ENCODE measurements at regions not wholly inside any gene's neighbourhood (a gene's known extent, or its start where the extent isn't known, plus 50 kb on each side); places are given as distances from the start of the nearest gene placed in this dataset.
A peak's percentile ranks its signal among the peaks of the same experiment; 100 is the strongest.

DNA sequence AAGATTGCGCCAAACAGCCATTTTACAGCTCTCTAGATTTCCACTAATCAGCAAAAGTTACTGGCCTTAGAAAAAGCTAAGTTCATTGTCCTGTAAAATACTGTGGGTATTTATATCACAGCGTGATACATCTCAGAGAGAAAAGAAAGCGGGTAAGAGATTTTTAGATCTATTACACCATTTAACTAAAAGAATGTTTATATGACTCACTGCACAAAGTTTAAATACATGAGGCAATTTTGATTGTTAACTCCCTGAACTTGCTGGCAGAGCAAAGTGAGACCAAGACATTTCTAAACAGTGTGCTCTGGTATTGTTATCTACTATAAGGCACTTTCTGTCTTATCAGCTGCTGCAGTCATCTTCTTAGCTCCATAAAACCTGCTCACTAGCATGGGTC, 314.3 kb downstream of the EPHA7 start:
- Histone ChIP-seq H3K27ac (no peak overlapping the region), H3K36me3 (no peaks in the 10 kb centered on the region), H3K4me3 (no peak overlapping the region), H3K27me3 (no peaks in the 10 kb centered on the region), H3K4me1 (no peaks in the 10 kb centered on the region; the same call in 1 of the 2 replicates), H3K9me3 (replicated peaks) (0 out of 2 replicates have a peak, but pooled peaks cover 3% of the 10 kb centered on the region)
- no peak for DNase-seq

- H3K27me3 ChIP-seq = no peaks in the 10 kb centered on the region
- no peak overlapping the region for H3K4me3 ChIP-seq
- 0 out of 2 replicates have a peak, but pooled peaks cover 3% of the 10 kb centered on the region for H3K9me3 ChIP-seq (replicated peaks)
- H3K27ac ChIP-seq = no peak overlapping the region
- H3K36me3 ChIP-seq = no peaks in the 10 kb centered on the region
- DNase-seq = no peak
- H3K4me1 ChIP-seq = no peaks in the 10 kb centered on the region; the same call in 1 of the 2 replicates
Measured at GRCh38 chr6:93104195-93104817, 315.1 kb downstream of the EPHA7 start.

GRCh38 chr6:93088621-93089501, 330.5 kb downstream of the EPHA7 start:
- peaks cover 18% of the 10 kb centered on the region for H3K4me1 ChIP-seq
- H3K27ac ChIP-seq = peak overlapping the region; percentile 77
- no peaks in the 10 kb centered on the region for H3K36me3 ChIP-seq
- DNase-seq = peak; percentile 42 to 77
- H3K27me3 ChIP-seq = no peaks in the 10 kb centered on the region
- H3K4me3 ChIP-seq = peak overlapping the region; percentile 57
- no peaks in the 10 kb centered on the region for H3K9me3 ChIP-seq (replicated peaks)

GRCh38 chr6:93087606-93088005, 331.8 kb downstream of the EPHA7 start:
- no peaks in the 10 kb centered on the region for H3K9me3 ChIP-seq (replicated peaks)
- DNase-seq = peak in 1 of 2 experiments; percentile 20
- peak overlapping the region; percentile 77 for H3K27ac ChIP-seq

GRCh38 chr6:93086351-93086750, 333.0 kb downstream of the EPHA7 start:
- Histone ChIP-seq H3K4me3 (no peak overlapping the region), H3K9me3 (replicated peaks) (no peaks in the 10 kb centered on the region), H3K36me3 (no peaks in the 10 kb centered on the region), H3K4me1 (peaks cover 18% of the 10 kb centered on the region), H3K27me3 (no peaks in the 10 kb centered on the region), H3K27ac (no peak overlapping the region)
- no peak for DNase-seq

More at GRCh38 chr6:93087606-93088005, 331.8 kb downstream of the EPHA7 start:
- Histone ChIP-seq H3K4me1 (peaks cover 18% of the 10 kb centered on the region), H3K36me3 (no peaks in the 10 kb centered on the region), H3K27me3 (no peaks in the 10 kb centered on the region), H3K4me3 (peak overlapping the region; percentile 57)

- Histone ChIP-seq H3K27me3 (no peaks in the 10 kb centered on the region), H3K9me3 (replicated peaks) (no peaks in the 10 kb centered on the region), H3K27ac (no peak overlapping the region), H3K4me3 (no peak overlapping the region), H3K36me3 (no peaks in the 10 kb centered on the region), H3K4me1 (peaks cover 13% of the 10 kb centered on the region)
- DNase-seq = no peak
Measured at GRCh38 chr6:93083337-93084230, 335.8 kb downstream of the EPHA7 start.

DNA sequence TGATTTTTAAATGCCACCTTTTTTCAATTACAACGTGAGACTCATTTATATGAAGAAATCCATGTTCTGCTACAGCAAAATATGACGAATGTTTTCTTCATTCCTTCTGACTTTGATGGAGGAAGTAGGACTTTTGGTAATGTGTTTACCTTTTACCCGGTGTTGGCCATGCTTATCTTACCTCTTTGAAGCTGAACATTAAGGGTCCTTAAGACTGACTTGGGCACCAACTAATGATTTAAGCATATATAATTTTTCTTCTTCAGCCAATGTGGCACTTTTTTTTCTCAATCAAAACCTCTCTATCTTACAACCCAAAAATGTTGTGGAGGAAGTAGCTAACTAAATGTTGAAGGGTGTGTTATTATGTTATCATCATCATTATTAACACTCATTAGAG, 337.5 kb downstream of the EPHA7 start:
- no peak overlapping the region for H3K27ac ChIP-seq
- H3K36me3 ChIP-seq = no peaks in the 10 kb centered on the region
- H3K27me3 ChIP-seq = no peaks in the 10 kb centered on the region
- no peaks in the 10 kb centered on the region for H3K9me3 ChIP-seq (replicated peaks)
- no peak for DNase-seq
- H3K4me1 ChIP-seq = no peaks in the 10 kb centered on the region
- no peak overlapping the region for H3K4me3 ChIP-seq

DNA sequence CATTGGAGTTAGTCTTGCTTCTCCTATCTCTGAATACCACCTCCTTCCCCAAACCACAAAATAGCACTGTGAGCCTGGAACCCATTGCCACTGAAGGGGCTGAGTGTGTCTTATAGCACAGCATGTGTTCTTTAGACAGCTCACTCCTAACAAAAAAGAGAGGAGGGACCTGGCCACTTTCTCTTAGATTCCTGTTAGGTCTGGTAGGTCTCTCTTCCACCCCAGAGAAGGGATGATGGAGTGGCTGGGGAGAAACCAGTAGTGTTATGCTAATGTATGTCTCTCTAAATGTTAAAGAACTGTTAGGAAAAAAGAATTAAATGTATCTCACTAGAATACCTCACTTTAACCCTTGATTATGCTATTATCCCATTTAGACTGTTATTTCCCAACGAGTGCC, 340.3 kb downstream of the EPHA7 start:
- no peaks in the 10 kb centered on the region for H3K9me3 ChIP-seq (replicated peaks)
- no peak overlapping the region for H3K27ac ChIP-seq
- H3K4me1 ChIP-seq = no peaks in the 10 kb centered on the region
- DNase-seq = no peak
- no peak overlapping the region for H3K4me3 ChIP-seq
- no peaks in the 10 kb centered on the region for H3K27me3 ChIP-seq
- H3K36me3 ChIP-seq = no peaks in the 10 kb centered on the region

DNA sequence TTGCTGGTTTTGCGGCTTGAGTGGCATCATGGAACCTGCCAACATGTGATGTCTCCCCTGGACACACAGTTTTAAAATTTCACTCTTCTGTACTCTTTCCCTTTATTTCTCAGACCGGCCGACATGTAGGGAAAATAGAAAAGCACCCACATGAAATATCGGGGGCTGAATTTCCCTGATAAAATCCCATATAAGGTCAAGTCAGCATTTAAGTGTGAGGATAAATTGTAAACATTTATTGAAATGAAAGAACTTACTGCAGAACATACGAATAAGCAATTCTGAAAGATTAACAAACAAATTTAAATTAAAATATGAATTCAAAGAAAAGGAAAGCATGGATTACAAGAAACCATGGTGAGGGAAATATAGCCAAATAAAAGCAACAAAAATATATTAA, 345.5 kb downstream of the EPHA7 start:
- Histone ChIP-seq H3K36me3 (no peaks in the 10 kb centered on the region), H3K4me1 (no peaks in the 10 kb centered on the region), H3K27ac (no peak overlapping the region), H3K27me3 (no peaks in the 10 kb centered on the region), H3K4me3 (no peak overlapping the region), H3K9me3 (replicated peaks) (peaks cover 10% of the 10 kb centered on the region)
- no peak for DNase-seq

DNA sequence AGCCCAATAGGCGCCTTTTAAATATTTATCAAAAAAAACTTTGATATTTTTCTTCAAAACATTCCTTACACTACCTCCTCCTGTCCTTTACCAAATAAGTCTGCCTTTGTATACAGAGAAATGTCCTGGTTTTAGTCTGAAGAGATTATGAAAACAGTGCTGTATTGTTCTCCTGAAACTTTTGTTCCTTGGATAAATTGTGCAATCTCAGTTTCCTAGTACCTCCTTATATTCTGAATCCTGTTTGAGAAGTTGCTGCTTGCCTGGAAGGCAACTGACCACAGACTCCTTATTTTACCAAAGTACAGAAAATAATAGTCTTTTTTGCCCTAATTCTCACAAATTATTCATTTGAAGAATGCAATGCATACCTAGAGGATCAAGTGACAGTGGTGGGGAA, 349.5 kb downstream of the EPHA7 start:
- no peak overlapping the region for H3K27ac ChIP-seq
- no peak for DNase-seq

DNA sequence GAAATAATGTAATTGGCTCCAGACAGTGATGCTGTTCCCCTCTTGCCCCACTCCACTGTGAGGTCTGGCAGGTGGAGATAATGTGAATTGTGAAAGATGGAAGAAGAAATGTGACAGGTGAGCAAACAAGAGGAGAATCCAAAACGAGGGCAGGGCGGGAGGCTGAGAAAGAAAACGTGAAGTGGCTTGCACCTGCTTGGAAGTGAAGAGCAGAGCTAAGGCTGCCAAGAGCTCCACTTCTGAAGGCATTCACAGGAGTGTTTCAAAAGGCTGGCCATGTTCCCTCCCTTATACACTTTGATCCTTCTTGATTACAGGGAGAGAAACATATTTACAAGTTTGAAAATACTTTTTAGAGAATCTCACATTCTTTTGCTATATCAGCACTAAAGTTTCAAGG, 359.4 kb downstream of the EPHA7 start:
- no peak overlapping the region for H3K27ac ChIP-seq
- no peaks in the 10 kb centered on the region for H3K9me3 ChIP-seq (replicated peaks)
- DNase-seq = peak; percentile 17 to 37
- no peaks in the 10 kb centered on the region for H3K36me3 ChIP-seq
- H3K4me1 ChIP-seq = no peaks in the 10 kb centered on the region
- H3K4me3 ChIP-seq = no peak overlapping the region
- H3K27me3 ChIP-seq = no peaks in the 10 kb centered on the region

More for the DNA sequence above, 349.5 kb downstream of the EPHA7 start:
- Histone ChIP-seq H3K36me3 (no peaks in the 10 kb centered on the region), H3K4me3 (no peak overlapping the region), H3K9me3 (replicated peaks) (peaks cover 10% of the 10 kb centered on the region), H3K27me3 (no peaks in the 10 kb centered on the region), H3K4me1 (no peaks in the 10 kb centered on the region)

DNA sequence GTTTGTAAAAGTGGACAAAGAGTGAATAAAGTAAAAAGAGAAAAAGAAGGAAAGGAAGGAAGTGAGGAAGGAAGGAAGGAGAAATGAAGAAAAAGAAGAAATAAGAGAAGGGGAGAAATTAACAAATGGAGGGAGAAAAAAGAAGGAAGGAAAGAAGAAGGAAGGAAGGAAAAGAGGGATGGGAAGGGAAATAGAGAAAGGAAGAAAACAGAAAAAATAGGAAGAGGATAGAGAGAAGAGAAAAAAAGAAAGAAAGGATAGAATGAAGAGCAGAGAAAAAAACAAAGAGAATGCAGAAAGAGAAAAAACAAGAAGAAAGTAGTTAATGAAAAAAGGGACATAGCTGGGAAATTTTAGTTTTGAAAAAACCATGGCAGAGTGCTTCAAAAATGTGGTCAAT, 361.8 kb downstream of the EPHA7 start:
- H3K36me3 ChIP-seq = no peaks in the 10 kb centered on the region
- no peaks in the 10 kb centered on the region for H3K27me3 ChIP-seq
- DNase-seq = no peak
- no peak overlapping the region for H3K4me3 ChIP-seq
- H3K4me1 ChIP-seq = no peaks in the 10 kb centered on the region
- H3K27ac ChIP-seq = no peak overlapping the region
- no peaks in the 10 kb centered on the region for H3K9me3 ChIP-seq (replicated peaks)

GRCh38 chr6:93048381-93048780, 371.0 kb downstream of the EPHA7 start:
- Histone ChIP-seq H3K27ac (no peak overlapping the region), H3K27me3 (no peaks in the 10 kb centered on the region), H3K9me3 (replicated peaks) (no peaks in the 10 kb centered on the region), H3K4me3 (no peak overlapping the region), H3K36me3 (no peaks in the 10 kb centered on the region), H3K4me1 (peaks cover 3% of the 10 kb centered on the region; the same call in 1 of the 2 replicates)
- no peak for DNase-seq

- H3K4me3 ChIP-seq = no peak overlapping the region
- DNase-seq = no peak
- H3K27ac ChIP-seq = no peak overlapping the region
- no peaks in the 10 kb centered on the region for H3K36me3 ChIP-seq
- no peaks in the 10 kb centered on the region for H3K27me3 ChIP-seq
- peaks cover 3% of the 10 kb centered on the region; the same call in 1 of the 2 replicates for H3K4me1 ChIP-seq
- H3K9me3 ChIP-seq (replicated peaks) = no peaks in the 10 kb centered on the region
Measured at GRCh38 chr6:93047033-93047432, 372.3 kb downstream of the EPHA7 start.
